NCI-H2171 (cell line): ENCODE measurements at regions not wholly inside any gene's neighbourhood (a gene's known extent, or its start where the extent isn't known, plus 50 kb on each side); places are given as distances from the start of the nearest gene placed in this dataset.
"Not testable (repeated sequence)": the region's sequence is repeated elsewhere in the genome, so short reads cannot be mapped to it uniquely, and the experiment has no call there.

Experiments
- DNase-seq: peaks from one replicate; lab custom pipeline; 2025; lab: John Stamatoyannopoulos, UW

GRCh38 chr12:115811045-115811444 lies 466.4 kb downstream of the MED13L start:
- DNase-seq = no peak

GRCh38 chr12:115810122-115810901 lies 467.2 kb downstream of the MED13L start:
- DNase-seq = no peak

- DNase-seq = no peak
Observed at GRCh38 chr12:115806000-115806399, 471.5 kb downstream of the MED13L start.

- no peak for DNase-seq
Observed at GRCh38 chr12:115802767-115803166, 474.7 kb downstream of the MED13L start.

GRCh38 chr12:115801871-115802270 lies 475.6 kb downstream of the MED13L start:
- DNase-seq = no peak

- no peak for DNase-seq
Observed at GRCh38 chr12:115799610-115800009, 477.9 kb downstream of the MED13L start.

- DNase-seq = no peak
Observed at GRCh38 chr12:115798309-115798917, 479.1 kb downstream of the MED13L start.

- DNase-seq = no peak
Observed at GRCh38 chr12:115794659-115795081, 482.8 kb downstream of the MED13L start.

- DNase-seq = no peak
Observed at GRCh38 chr12:115791331-115791730, 486.2 kb downstream of the MED13L start.

GRCh38 chr12:115790526-115790925 lies 487.0 kb downstream of the MED13L start:
- no peak for DNase-seq

- not testable (repeated sequence) for DNase-seq
Observed at GRCh38 chr12:115786490-115786889, 491.0 kb downstream of the MED13L start.

- no peak for DNase-seq
Observed at GRCh38 chr12:115785548-115785947, 491.9 kb downstream of the MED13L start.

GRCh38 chr12:115776399-115776798 lies 501.1 kb downstream of the MED13L start:
- no peak for DNase-seq

- DNase-seq = no peak
Observed at GRCh38 chr12:115774148-115774895, 503.2 kb downstream of the MED13L start.

- DNase-seq = no peak
Observed at GRCh38 chr12:115771601-115772000, 505.9 kb downstream of the MED13L start.

GRCh38 chr12:115771065-115771464 lies 506.4 kb downstream of the MED13L start:
- DNase-seq = no peak

GRCh38 chr12:115770643-115771042 lies 506.9 kb downstream of the MED13L start:
- no peak for DNase-seq

- DNase-seq = no peak
Observed at GRCh38 chr12:115767916-115768315, 509.6 kb downstream of the MED13L start.

- no peak for DNase-seq
Observed at GRCh38 chr12:115763982-115764621, 513.4 kb downstream of the MED13L start.

- no peak for DNase-seq
Observed at GRCh38 chr12:115763376-115763775, 514.1 kb downstream of the MED13L start.

- no peak for DNase-seq
Observed at GRCh38 chr12:115762936-115763335, 514.6 kb downstream of the MED13L start.

- DNase-seq = no peak
Observed at GRCh38 chr12:115761784-115762183, 515.7 kb downstream of the MED13L start.
